ENCODE measurements at regions not wholly inside any gene's neighbourhood (a gene's known extent, or its start where the extent isn't known, plus 50 kb on each side); places are given as distances from the start of the nearest gene placed in this dataset.

- no peak for TF ChIP-seq CTCF (IDR thresholded peaks at IDR 0.05)
- TF ChIP-seq ZFX (IDR thresholded peaks at IDR 0.05; ENCODE audit: borderline replicate concordance), result no peak
- no peak overlapping the region for H3K27ac ChIP-seq
Measured at GRCh38 chr2:4965556-4966320, 726.4 kb upstream of the SOX11 start.

- TF ChIP-seq CTCF (IDR thresholded peaks at IDR 0.05) (no peak), ZFX (IDR thresholded peaks at IDR 0.05; ENCODE audit: borderline replicate concordance) (no peak)
- H3K27ac ChIP-seq, result no peak overlapping the region
Measured at GRCh38 chr2:4967206-4967605, 725.0 kb upstream of the SOX11 start.

DNA sequence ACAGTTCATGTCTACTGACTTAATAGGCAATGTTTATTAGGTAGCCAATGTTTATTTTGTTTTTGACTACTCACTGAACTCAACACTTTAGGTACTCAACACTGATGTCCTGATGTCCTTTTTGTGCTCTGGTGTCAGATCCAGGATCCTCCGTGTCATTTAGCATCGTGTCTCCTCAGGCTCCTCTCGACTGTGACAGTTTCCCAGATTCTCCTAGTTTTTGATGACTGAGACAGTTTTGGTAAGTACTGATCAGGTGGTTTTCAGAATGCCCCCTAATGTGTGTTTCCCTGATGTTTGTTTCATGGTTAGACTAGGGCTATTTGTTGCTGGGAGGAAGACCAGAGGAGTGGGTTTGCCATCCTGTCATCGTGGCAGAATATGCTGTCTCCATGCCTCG is 719.7 kb upstream of the SOX11 start:
- H3K27ac ChIP-seq, result no peak overlapping the region
- no peak for TF ChIP-seq CTCF (IDR thresholded peaks at IDR 0.05)
- no peak for TF ChIP-seq ZFX (IDR thresholded peaks at IDR 0.05; ENCODE audit: borderline replicate concordance)

DNA sequence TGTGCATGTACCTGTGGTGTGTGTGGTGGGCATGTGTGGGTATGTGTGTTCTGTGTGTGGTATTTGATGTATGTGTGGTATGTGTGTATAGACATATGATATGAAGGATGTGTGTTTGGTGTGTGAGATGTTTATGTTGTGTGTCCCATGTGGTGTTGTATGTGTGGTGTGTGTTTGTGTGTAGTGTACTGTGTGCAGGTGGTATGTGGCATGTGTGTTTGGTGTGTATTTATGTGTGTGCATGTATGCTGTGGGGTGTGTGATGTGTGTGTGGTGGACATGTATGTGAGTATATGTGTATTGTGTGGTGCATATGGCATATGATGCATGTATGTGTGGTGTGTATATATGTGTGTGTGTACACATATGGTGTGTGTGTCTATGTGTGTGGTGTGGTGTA is 718.8 kb upstream of the SOX11 start:
- TF ChIP-seq CTCF (IDR thresholded peaks at IDR 0.05) (no peak), ZFX (IDR thresholded peaks at IDR 0.05; ENCODE audit: borderline replicate concordance) (no peak)
- H3K27ac ChIP-seq, result no peak overlapping the region

- TF ChIP-seq ZFX (IDR thresholded peaks at IDR 0.05; ENCODE audit: borderline replicate concordance) (no peak), CTCF (IDR thresholded peaks at IDR 0.05) (no peak)
- H3K27ac ChIP-seq, result no peak overlapping the region
Measured at GRCh38 chr2:4973973-4974372, 718.2 kb upstream of the SOX11 start.

DNA sequence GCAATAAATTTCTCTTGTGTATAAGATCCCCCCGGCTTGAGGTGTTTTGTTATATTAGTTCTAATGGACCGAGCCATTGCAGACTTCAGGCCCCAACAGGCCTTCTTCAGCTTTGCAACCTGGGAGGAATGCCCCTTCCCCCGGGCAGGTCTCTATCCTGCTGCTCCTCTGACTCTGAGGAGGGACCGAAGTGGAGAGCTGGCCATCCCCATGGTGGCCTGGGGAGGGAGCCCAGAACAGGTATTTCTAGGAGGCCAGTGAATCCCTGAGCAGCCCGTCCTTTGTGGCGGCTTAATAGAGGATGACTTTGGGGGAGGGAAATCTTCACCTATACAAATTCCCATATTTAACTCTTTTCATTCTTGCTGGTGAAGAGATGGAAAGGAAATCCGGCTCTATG is 715.8 kb upstream of the SOX11 start:
- no peak overlapping the region for H3K27ac ChIP-seq
- TF ChIP-seq CTCF (IDR thresholded peaks at IDR 0.05), result no peak
- no peak for TF ChIP-seq ZFX (IDR thresholded peaks at IDR 0.05; ENCODE audit: borderline replicate concordance)

DNA sequence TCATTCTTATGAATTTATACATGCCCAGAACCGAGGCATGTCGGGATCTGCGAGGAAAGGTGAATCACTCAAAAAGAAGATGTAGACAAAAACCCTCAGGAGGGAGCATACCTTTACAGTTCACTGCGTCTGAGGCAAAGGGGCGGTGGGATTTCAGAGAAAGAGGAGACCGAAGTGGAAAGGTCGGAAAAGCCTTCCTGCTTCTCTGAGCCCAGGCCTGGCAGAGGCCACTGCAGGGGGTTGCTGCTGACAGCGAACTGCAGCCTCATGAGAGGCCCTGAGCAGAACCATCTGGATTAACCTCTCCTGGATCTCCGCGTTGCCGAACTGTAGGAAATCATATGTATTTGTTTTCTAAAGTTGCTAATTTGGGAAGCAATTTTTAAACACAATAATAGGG is 713.1 kb upstream of the SOX11 start:
- no peak for TF ChIP-seq ZFX (IDR thresholded peaks at IDR 0.05; ENCODE audit: borderline replicate concordance)
- TF ChIP-seq CTCF (IDR thresholded peaks at IDR 0.05), result no peak
- H3K27ac ChIP-seq, result no peak overlapping the region
